ENCODE measurements at regions not wholly inside any gene's neighbourhood (a gene's known extent, or its start where the extent isn't known, plus 50 kb on each side); places are given as distances from the start of the nearest gene placed in this dataset.

DNA sequence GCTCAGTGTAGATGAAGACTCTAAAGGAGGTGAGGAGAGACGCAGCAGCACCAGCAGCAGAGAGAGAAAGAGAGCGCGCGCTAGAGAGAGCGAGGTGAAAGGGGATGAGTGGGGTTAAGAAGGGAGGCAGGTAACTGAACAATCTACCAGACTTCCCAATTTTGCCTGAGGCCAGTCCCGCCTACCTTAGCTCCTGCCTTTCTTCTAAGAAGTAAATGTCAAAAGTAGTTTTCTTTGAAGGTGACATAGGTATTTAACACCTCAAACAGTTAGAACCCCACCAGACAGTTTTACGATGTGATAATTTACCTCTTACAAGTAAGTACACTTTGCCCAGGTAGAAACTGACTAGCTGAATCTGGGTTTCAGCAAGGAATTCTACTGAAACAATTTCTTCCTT is 132.0 kb upstream of the EEF1E1 start:
- no peak overlapping the region for H3K4me3 ChIP-seq (ENCODE audit: control insufficient read depth, low read depth, low read length)
- TF ChIP-seq CTCF (IDR thresholded peaks at IDR 0.05; ENCODE audit: control insufficient read depth, insufficient read depth, low read depth, low read length, missing control alignments), result no peak
- no peak for DNase-seq (ENCODE audit: low read depth)

- DNase-seq (ENCODE audit: low read depth), result no peak
Measured at GRCh38 chr6:8231956-8232355, 129.6 kb upstream of the EEF1E1 start.

GRCh38 chr6:8229915-8230756 is 127.8 kb upstream of the EEF1E1 start:
- TF ChIP-seq CTCF (IDR thresholded peaks at IDR 0.05; ENCODE audit: control insufficient read depth, insufficient read depth, low read depth, low read length, missing control alignments), result no peak
- DNase-seq (ENCODE audit: low read depth), result no peak
- no peak overlapping the region for H3K4me3 ChIP-seq (ENCODE audit: control insufficient read depth, low read depth, low read length)

More at GRCh38 chr6:8231956-8232355, 129.6 kb upstream of the EEF1E1 start:
- no peak overlapping the region for H3K4me3 ChIP-seq (ENCODE audit: control insufficient read depth, low read depth, low read length)
- no peak for TF ChIP-seq CTCF (IDR thresholded peaks at IDR 0.05; ENCODE audit: control insufficient read depth, insufficient read depth, low read depth, low read length, missing control alignments)

DNA sequence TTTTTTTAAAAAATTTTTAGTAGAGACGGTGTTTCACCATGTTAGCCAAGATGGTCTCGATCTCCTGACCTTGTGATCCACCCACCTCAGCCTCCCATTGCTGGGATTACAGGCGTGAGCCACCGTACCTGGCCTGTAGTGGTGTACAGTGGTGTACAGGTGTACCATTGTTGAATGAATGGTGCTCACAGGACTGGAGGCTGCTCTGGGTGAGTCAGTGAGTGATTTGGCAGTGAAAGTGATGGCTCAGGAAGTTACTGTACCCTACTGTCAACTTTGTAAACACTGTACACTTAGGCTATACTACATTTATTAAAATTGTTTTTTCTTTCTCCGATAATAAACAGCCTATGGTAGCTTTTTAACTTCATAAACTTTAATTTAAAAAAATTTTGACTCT is 122.8 kb upstream of the EEF1E1 start:
- DNase-seq (ENCODE audit: low read depth), result no peak
- TF ChIP-seq CTCF (IDR thresholded peaks at IDR 0.05; ENCODE audit: control insufficient read depth, insufficient read depth, low read depth, low read length, missing control alignments), result no peak
- H3K4me3 ChIP-seq (ENCODE audit: control insufficient read depth, low read depth, low read length), result no peak overlapping the region

DNA sequence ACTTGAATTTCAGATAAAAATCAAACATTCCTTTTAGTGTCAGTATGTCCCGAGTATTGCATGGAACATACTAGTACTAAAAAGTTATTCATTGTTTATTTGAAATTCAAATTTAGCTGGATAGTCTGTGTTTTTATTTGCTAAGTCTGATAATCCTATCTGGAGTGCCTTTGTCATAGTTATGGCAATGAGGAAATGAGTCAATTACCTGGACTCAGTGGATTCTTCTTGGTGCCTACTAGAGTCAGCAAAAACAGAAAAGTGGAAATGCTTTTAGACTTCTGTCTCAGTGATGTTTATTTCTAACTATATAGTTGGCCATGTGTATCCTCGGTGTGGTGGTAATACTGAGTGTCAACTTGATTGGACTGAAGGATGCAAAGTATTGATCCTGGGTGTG is 121.3 kb upstream of the EEF1E1 start:
- TF ChIP-seq CTCF (IDR thresholded peaks at IDR 0.05; ENCODE audit: control insufficient read depth, insufficient read depth, low read depth, low read length, missing control alignments), result no peak
- H3K4me3 ChIP-seq (ENCODE audit: control insufficient read depth, low read depth, low read length), result no peak overlapping the region
- no peak for DNase-seq (ENCODE audit: low read depth)

- DNase-seq (ENCODE audit: low read depth), result peak; percentile 20
- peak; percentile 66 for TF ChIP-seq CTCF (IDR thresholded peaks at IDR 0.05; ENCODE audit: control insufficient read depth, insufficient read depth, low read depth, low read length, missing control alignments)
- no peak overlapping the region for H3K4me3 ChIP-seq (ENCODE audit: control insufficient read depth, low read depth, low read length)
Measured at GRCh38 chr6:8219352-8219943, 117.1 kb upstream of the EEF1E1 start.

Measured in AG09309 (cell line).